ENCODE measurements at regions not wholly inside any gene's neighbourhood (a gene's known extent, or its start where the extent isn't known, plus 50 kb on each side); places are given as distances from the start of the nearest gene placed in this dataset.

- peak; percentile 75 for TF ChIP-seq ELF3 (CRISPR knock-in tag; IDR thresholded peaks at IDR 0.05)
- TF ChIP-seq ZNF564 (CRISPR knock-in tag; IDR thresholded peaks at IDR 0.05), result no peak
- TF ChIP-seq ZSCAN29 (CRISPR knock-in tag; conservative IDR thresholded peaks at IDR 0.05), result no peak
- TF ChIP-seq ZNF512 (CRISPR knock-in tag; IDR thresholded peaks at IDR 0.05), result no peak
- no peak for TF ChIP-seq MXD1 (CRISPR knock-in tag; IDR thresholded peaks at IDR 0.05)
- TF ChIP-seq ZFP82 (CRISPR knock-in tag; IDR thresholded peaks at IDR 0.05; ENCODE audit: borderline replicate concordance), result no peak
- no peak for TF ChIP-seq LRRFIP1 (CRISPR knock-in tag; conservative IDR thresholded peaks at IDR 0.05)
- TF ChIP-seq NFKBIZ (CRISPR knock-in tag; IDR thresholded peaks at IDR 0.05), result no peak
- no peak for TF ChIP-seq ZMYM3 (CRISPR knock-in tag; IDR thresholded peaks at IDR 0.05)
- no peak for TF ChIP-seq NR1H2 (CRISPR knock-in tag; IDR thresholded peaks at IDR 0.05; ENCODE audit: borderline replicate concordance, low read depth)
- TF ChIP-seq HNF4G (IDR thresholded peaks at IDR 0.05; ENCODE audit: borderline replicate concordance, low read depth, low read length), result no peak
- TF ChIP-seq HNF4G (CRISPR knock-in tag; IDR thresholded peaks at IDR 0.05; ENCODE audit: borderline replicate concordance, low read depth), result no peak
- TF ChIP-seq MIXL1 (CRISPR knock-in tag; IDR thresholded peaks at IDR 0.05), result peak; percentile 52; the same call in 1 of the 2 replicates
- TF ChIP-seq TEAD2 (CRISPR knock-in tag; IDR thresholded peaks at IDR 0.05), result no peak
- TF ChIP-seq FOXO4 (CRISPR knock-in tag; conservative IDR thresholded peaks at IDR 0.05), result no peak
- no peak for TF ChIP-seq TBX2 (CRISPR knock-in tag; IDR thresholded peaks at IDR 0.05; ENCODE audit: borderline replicate concordance)
- no peak for TF ChIP-seq ZNF607 (CRISPR knock-in tag; IDR thresholded peaks at IDR 0.05; ENCODE audit: borderline replicate concordance)
- TF ChIP-seq ZNF644 (CRISPR knock-in tag; IDR thresholded peaks at IDR 0.05; ENCODE audit: low read depth), result peak; percentile 55; the same call in 1 of the 2 replicates
- no peak for TF ChIP-seq NFYB (CRISPR knock-in tag; IDR thresholded peaks at IDR 0.05)
- TF ChIP-seq ZNF691 (CRISPR knock-in tag; IDR thresholded peaks at IDR 0.05; ENCODE audit: borderline replicate concordance, low read depth), result no peak
- no peak for TF ChIP-seq SNAPC5 (CRISPR knock-in tag; IDR thresholded peaks at IDR 0.05; ENCODE audit: borderline replicate concordance)
- TF ChIP-seq HMGXB4 (CRISPR knock-in tag; IDR thresholded peaks at IDR 0.05; ENCODE audit: borderline replicate concordance in 1 of 2, low read depth in 1 of 2), result no peak
- no peak for TF ChIP-seq RFXANK (CRISPR knock-in tag; IDR thresholded peaks at IDR 0.05)
Measured at GRCh38 chr2:215532844-215533243, 97.0 kb upstream of the FN1 start (continued).

Measured in HepG2 (cell line).